ENCODE measurements at regions not wholly inside any gene's neighbourhood (a gene's known extent, or its start where the extent isn't known, plus 50 kb on each side); places are given as distances from the start of the nearest gene placed in this dataset.
A peak's percentile ranks its signal among the peaks of the same experiment; 100 is the strongest.

- peaks cover 24 to 48% (median 27%) of the 10 kb centered on the region in 3 donors for H3K4me1 Mint-ChIP-seq
- peaks cover 0 to 7% (median 2%) of the 10 kb centered on the region in 7 donors for H3K9me3 Mint-ChIP-seq
- H3K4me3 Mint-ChIP-seq: peak overlapping the region in 3 of 8 donors; percentile 75 to 82 (median 79)
Observed at GRCh38 chr1:24987875-24988557, 57.9 kb upstream of the RUNX3 start.

GRCh38 chr1:24987424-24987823 lies 57.3 kb upstream of the RUNX3 start:
- H3K27me3 Mint-ChIP-seq: peaks cover 3 to 9% (median 8%) of the 10 kb centered on the region in 3 donors
- H3K4me1 Mint-ChIP-seq: peaks cover 19 to 42% (median 21%) of the 10 kb centered on the region in 3 donors
- ATAC-seq (ENCODE audit: low read depth in 2 of 2): no peak
- H3K36me3 Mint-ChIP-seq: peaks cover 4 to 9% of the 10 kb centered on the region in 2 donors
- H3K4me3 Mint-ChIP-seq: peak overlapping the region in 2 of 8 donors; percentile 74 to 79
- no peak for DNase-seq
- H3K27ac Mint-ChIP-seq: peak overlapping the region in 2 of 6 donors; percentile 62 to 92
- peaks cover 0 to 7% (median 2%) of the 10 kb centered on the region in 7 donors for H3K9me3 Mint-ChIP-seq

More at GRCh38 chr1:24987875-24988557, 57.9 kb upstream of the RUNX3 start:
- Mint-ChIP-seq H3K27me3 (peaks cover 3 to 9% (median 8%) of the 10 kb centered on the region in 3 donors), H3K36me3 (peaks cover 4 to 9% of the 10 kb centered on the region in 2 donors), H3K27ac (peak overlapping the region; percentile 67 to 97 (median 88))
- ATAC-seq (ENCODE audit: low read depth in 2 of 2): peak; percentile 92 to 94
- DNase-seq: peak; percentile 36

GRCh38 chr1:24986372-24986965 lies 56.4 kb upstream of the RUNX3 start:
- ATAC-seq (ENCODE audit: low read depth in 2 of 2): no peak
- peaks cover 0 to 5% (median 2%) of the 10 kb centered on the region in 7 donors for H3K9me3 Mint-ChIP-seq
- H3K27me3 Mint-ChIP-seq: peaks cover 2 to 5% (median 3%) of the 10 kb centered on the region in 3 donors
- H3K4me3 Mint-ChIP-seq: no peak overlapping the region
- H3K27ac Mint-ChIP-seq: no peak overlapping the region
- DNase-seq: no peak
- H3K4me1 Mint-ChIP-seq: peaks cover 18 to 35% (median 18%) of the 10 kb centered on the region in 3 donors
- peaks cover 4 to 9% of the 10 kb centered on the region in 2 donors for H3K36me3 Mint-ChIP-seq

- Mint-ChIP-seq H3K9me3 (peaks cover 0 to 5% (median 2%) of the 10 kb centered on the region in 7 donors), H3K36me3 (peaks cover 4 to 9% of the 10 kb centered on the region in 2 donors), H3K4me1 (peaks cover 18 to 32% (median 18%) of the 10 kb centered on the region in 3 donors), H3K27me3 (peaks cover 0 to 3% (median 0%) of the 10 kb centered on the region in 3 donors), H3K27ac (no peak overlapping the region), H3K4me3 (no peak overlapping the region)
- ATAC-seq (ENCODE audit: low read depth in 2 of 2) (no peak), DNase-seq (no peak)
Observed at GRCh38 chr1:24985737-24986136, 55.7 kb upstream of the RUNX3 start.

DNA sequence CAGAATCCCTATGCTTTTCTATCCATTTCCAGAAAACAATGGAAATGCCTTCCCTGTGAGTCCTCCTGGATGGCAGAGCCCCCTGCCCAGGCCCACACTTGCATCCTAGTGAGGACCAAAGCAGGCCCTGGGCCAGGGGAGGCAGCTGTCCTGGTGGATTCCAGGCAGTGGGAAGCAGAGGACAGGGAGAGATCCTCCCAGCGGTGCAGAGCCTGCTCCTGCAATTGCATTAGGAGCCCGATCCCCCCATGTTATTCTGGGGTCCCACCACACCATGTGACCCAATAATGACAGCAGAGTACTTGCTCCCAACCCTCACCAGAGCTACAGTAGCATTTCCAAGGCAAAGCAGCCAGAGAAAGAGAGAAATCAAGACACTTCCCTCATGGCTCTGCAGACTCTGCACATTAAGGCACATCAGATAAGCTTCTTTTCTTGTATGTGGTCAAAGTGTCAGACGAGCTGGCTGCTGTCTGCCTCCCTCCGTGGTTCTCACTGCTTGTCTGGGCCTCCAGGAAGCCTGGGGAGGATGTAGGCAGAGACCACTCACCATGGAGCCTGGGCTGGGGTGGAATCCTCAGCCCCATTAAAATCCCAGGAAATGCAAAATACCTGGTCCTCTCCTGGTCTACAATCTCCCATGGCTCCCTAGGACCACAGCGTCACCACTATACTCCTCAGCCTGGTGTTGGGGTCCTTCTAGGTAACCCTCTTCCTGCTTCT lies 54.9 kb upstream of the RUNX3 start:
- no peak for ATAC-seq (ENCODE audit: low read depth in 2 of 2)
- Mint-ChIP-seq H3K9me3 (peaks cover 0 to 5% (median 2%) of the 10 kb centered on the region in 7 donors), H3K4me3 (no peak overlapping the region), H3K4me1 (peaks cover 16 to 30% (median 16%) of the 10 kb centered on the region in 3 donors), H3K27ac (no peak overlapping the region), H3K27me3 (peaks cover 0 to 2% (median 0%) of the 10 kb centered on the region in 3 donors), H3K36me3 (peaks cover 4 to 9% of the 10 kb centered on the region in 2 donors)
- no peak for DNase-seq

- no peak for ATAC-seq (ENCODE audit: low read depth in 2 of 2)
Observed at GRCh38 chr1:24984300-24984699, 54.2 kb upstream of the RUNX3 start.

DNA sequence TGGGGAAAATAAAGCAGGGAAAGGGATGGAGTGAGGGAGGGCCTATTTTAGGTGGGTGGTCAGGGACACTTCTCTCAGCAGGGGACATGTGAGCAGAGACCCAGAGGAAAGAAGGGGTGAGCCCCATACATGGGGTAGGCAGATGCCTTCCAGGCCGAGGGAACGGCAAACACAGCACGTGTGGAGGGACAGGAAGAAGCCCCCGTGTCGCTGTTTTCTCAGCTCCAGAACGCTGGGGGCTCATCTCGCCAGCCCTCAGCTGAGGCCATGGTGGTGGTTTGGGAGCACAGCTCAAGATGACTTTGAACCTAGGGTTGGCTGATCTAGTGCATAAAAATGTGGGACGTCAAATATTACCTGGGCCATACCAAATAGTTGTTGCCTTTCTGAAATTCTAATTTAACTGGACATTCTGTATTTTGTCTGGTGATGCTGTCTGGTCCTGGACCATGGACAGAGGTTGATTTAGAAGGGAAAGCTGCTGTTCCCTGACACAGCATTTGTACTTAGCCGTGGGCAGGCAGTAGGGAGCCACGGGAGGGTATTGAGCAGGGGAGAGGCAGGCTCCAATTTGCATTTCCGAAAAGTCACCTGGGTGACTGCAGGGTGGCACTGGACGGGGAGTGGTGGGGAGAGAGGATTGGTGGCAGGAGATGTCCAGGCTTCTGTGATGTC lies 53.1 kb upstream of the RUNX3 start:
- DNase-seq: no peak
- H3K27ac Mint-ChIP-seq: peak overlapping the region in 3 of 6 donors; percentile 42 to 66 (median 64)
- peaks cover 4 to 22% (median 4%) of the 10 kb centered on the region in 3 donors for H3K4me1 Mint-ChIP-seq
- H3K27me3 Mint-ChIP-seq: no peaks in the 10 kb centered on the region
- ATAC-seq (ENCODE audit: low read depth in 2 of 2): no peak
- peaks cover 3 to 7% of the 10 kb centered on the region in 2 donors for H3K36me3 Mint-ChIP-seq
- peaks cover 0 to 4% (median 2%) of the 10 kb centered on the region in 7 donors for H3K9me3 Mint-ChIP-seq
- no peak overlapping the region for H3K4me3 Mint-ChIP-seq

More at GRCh38 chr1:24984300-24984699, 54.2 kb upstream of the RUNX3 start:
- Mint-ChIP-seq H3K4me1 (peaks cover 12 to 24% (median 12%) of the 10 kb centered on the region in 3 donors), H3K27me3 (no peaks in the 10 kb centered on the region), H3K4me3 (no peak overlapping the region), H3K27ac (peak overlapping the region in 1 of 6 donors; percentile 42), H3K9me3 (peaks cover 0 to 5% (median 2%) of the 10 kb centered on the region in 7 donors), H3K36me3 (peaks cover 4 to 9% of the 10 kb centered on the region in 2 donors)
- DNase-seq: no peak

DNA sequence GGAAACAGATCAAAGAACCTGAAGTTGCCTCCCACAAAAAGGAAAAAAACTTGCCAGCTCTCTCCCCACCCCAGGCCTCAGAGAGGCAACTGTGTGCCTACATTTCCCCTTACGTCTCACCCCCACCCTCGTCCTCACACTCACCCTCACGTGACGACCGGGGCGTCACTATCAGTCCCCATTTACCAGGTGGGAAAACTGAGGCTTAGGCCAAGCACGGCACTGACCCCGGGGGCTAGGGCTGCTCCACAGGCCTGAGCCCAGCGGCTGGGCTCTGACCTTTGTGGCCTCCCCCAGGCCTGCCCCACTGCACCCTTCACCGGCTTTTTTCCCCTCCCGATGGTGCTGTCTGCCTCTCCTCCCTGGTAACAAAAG lies 51.5 kb upstream of the RUNX3 start:
- H3K27ac Mint-ChIP-seq: peak overlapping the region in 2 of 6 donors; percentile 44 to 76
- ATAC-seq (ENCODE audit: low read depth in 2 of 2) (no peak), DNase-seq (no peak)
- H3K4me1 Mint-ChIP-seq: peaks cover 0 to 13% (median 0%) of the 10 kb centered on the region in 3 donors
- H3K27me3 Mint-ChIP-seq: peaks cover 0 to 5% (median 5%) of the 10 kb centered on the region in 3 donors
- no peak overlapping the region for H3K4me3 Mint-ChIP-seq
- H3K9me3 Mint-ChIP-seq: peaks cover 4 to 8% (median 5%) of the 10 kb centered on the region in 7 donors
- peaks cover 0 to 5% of the 10 kb centered on the region in 2 donors for H3K36me3 Mint-ChIP-seq

DNA sequence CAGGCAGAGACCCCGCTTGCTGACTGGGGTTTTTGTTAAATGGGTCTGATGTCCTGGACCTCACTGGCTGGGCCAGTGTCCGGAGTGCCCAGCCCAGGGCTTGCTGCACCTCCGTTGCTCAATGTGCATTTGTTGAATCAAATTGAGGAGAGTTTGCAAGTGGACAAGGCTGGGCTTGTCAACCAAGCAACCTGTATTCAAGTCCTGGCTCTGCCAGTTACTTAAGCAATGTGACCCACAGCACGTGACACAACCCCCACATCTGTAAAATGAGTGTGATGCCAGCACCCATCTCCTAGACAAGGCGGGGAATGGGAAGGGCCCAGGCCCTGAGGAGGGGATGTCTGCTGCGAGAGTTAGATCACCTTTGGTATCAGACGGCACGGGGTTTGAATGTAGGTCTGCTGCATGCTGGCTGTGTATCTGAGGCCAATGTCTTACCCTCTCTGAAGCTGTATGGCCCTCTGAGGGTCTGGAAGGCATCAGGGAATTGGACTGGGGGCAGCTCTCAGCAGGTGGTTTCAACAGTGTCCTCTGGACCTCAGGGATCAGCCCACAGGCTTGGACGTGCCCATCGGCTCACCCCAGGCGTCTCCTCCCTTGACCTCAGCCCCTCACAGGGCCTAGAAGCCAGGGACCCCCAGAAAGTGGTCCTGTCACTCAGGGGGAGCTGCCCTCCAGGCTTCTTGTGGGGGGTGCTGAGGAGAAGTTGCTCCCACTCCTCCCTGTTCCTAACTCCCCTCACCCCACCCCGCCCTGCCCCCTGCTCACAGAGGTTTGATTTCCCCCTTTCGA lies 51.0 kb upstream of the RUNX3 start:
- H3K9me3 Mint-ChIP-seq: peaks cover 7 to 14% (median 10%) of the 10 kb centered on the region in 7 donors
- ATAC-seq (ENCODE audit: low read depth in 2 of 2) (no peak), DNase-seq (no peak)
- H3K4me1 Mint-ChIP-seq: peaks cover 0 to 11% (median 0%) of the 10 kb centered on the region in 3 donors
- H3K27me3 Mint-ChIP-seq: peaks cover 0 to 8% (median 6%) of the 10 kb centered on the region in 3 donors
- peaks cover 0 to 11% of the 10 kb centered on the region in 2 donors for H3K36me3 Mint-ChIP-seq
- H3K27ac Mint-ChIP-seq: peak overlapping the region in 1 of 6 donors; percentile 15
- H3K4me3 Mint-ChIP-seq: peak overlapping the region in 1 of 8 donors; percentile 29

All from naive B cell (primary cell).